ENCODE measurements at regions not wholly inside any gene's neighbourhood (a gene's known extent, or its start where the extent isn't known, plus 50 kb on each side); places are given as distances from the start of the nearest gene placed in this dataset.

- POLR2A ChIA-PET, result interaction anchor here (0.6 kb wide), 1 partner anchor 210 kb away, joined by 3 read pairs; no protein-coding TSS in a partner anchor
- Histone ChIP-seq H3K36me3 (replicated peaks in 1 of 2; ENCODE audit: control insufficient read depth in 1 of 2, insufficient read depth in 2 of 2, low read length in 1 of 2) (no peaks in the 10 kb centered on the region), H3K9me2 (no peaks in the 10 kb centered on the region), H3K79me2 (ENCODE audit: insufficient read depth) (no peaks in the 10 kb centered on the region), H3K9ac (no peak overlapping the region), H4K20me1 (ENCODE audit: insufficient read depth) (no peaks in the 10 kb centered on the region), H3K9me3 (0 out of 2 replicates have a peak, but pooled peaks cover 4% of the 10 kb centered on the region), H3K4me3 (ENCODE audit: low read depth in 2 of 2, low read length in 1 of 2) (no peak overlapping the region), H3K27ac (ENCODE audit: low read depth in 2 of 2, low read length in 1 of 2) (peak overlapping the region in 1 of 2 experiments; percentile 69; a peak in 2 of 4 replicates), H3K4me1 (ENCODE audit: control insufficient read depth in 1 of 2, insufficient read depth in 2 of 2, low read depth in 1 of 2, low read length in 1 of 2) (peaks cover 0 to 11% of the 10 kb centered on the region in 2 experiments; a peak in 2 of 4 replicates), H3F3A (replicated peaks; ENCODE audit: insufficient read depth) (no peaks in the 10 kb centered on the region), H2AFZ (ENCODE audit: low read depth) (no peak overlapping the region), H3K4me2 (no peak overlapping the region), H3K27me3 (ENCODE audit: insufficient read depth) (no peaks in the 10 kb centered on the region)
- TF ChIP-seq RXRA (IDR thresholded peaks at IDR 0.05; ENCODE audit: borderline replicate concordance, low read depth), result no peak
- peak; percentile 67 for TF ChIP-seq GATA2 (CRISPR knock-in tag; IDR thresholded peaks at IDR 0.05)
- TF ChIP-seq MXI1 (IDR thresholded peaks at IDR 0.05; ENCODE audit: low read depth, low read length), result no peak
- TF ChIP-seq SMC3 (IDR thresholded peaks at IDR 0.05; ENCODE audit: low read depth, low read length), result no peak
- TF ChIP-seq IRF3 (IDR thresholded peaks at IDR 0.05; ENCODE audit: low read depth, low read length), result no peak
- no peak for TF ChIP-seq FOXJ3 (CRISPR knock-in tag; IDR thresholded peaks at IDR 0.05)
- TF ChIP-seq EP300 (IDR thresholded peaks at IDR 0.05; ENCODE audit: borderline replicate concordance in 1 of 2, low read depth in 1 of 2, low read length in 1 of 2), result peak in 1 of 2 experiments; percentile 81; a peak in 2 of 4 replicates
- no peak for TF ChIP-seq MAX (IDR thresholded peaks at IDR 0.05; ENCODE audit: low read depth)
- TF ChIP-seq NFIC (IDR thresholded peaks at IDR 0.05; ENCODE audit: borderline replicate concordance), result no peak
- TF ChIP-seq SIN3A (IDR thresholded peaks at IDR 0.05; ENCODE audit: borderline replicate concordance, low read depth, low read length), result no peak
- TF ChIP-seq RCOR1 (IDR thresholded peaks at IDR 0.05; ENCODE audit: low read length), result no peak
- TF ChIP-seq RAD21 (IDR thresholded peaks at IDR 0.05; ENCODE audit: low read length), result no peak; the same call in 1 of the 2 replicates
- TF ChIP-seq CTCF (IDR thresholded peaks at IDR 0.05), result no peak
- CTCF ChIA-PET, result no interaction called here
- 59% methylated on average over 10 of the region's 10 CpGs for WGBS (ENCODE audit: low lambda C conversion rate)
- no peak for DNase-seq
Measured at GRCh38 chr13:59584761-59585670, 578.7 kb downstream of the DIAPH3 start.
